ENCODE measurements at regions not wholly inside any gene's neighbourhood (a gene's known extent, or its start where the extent isn't known, plus 50 kb on each side); places are given as distances from the start of the nearest gene placed in this dataset.

DNA sequence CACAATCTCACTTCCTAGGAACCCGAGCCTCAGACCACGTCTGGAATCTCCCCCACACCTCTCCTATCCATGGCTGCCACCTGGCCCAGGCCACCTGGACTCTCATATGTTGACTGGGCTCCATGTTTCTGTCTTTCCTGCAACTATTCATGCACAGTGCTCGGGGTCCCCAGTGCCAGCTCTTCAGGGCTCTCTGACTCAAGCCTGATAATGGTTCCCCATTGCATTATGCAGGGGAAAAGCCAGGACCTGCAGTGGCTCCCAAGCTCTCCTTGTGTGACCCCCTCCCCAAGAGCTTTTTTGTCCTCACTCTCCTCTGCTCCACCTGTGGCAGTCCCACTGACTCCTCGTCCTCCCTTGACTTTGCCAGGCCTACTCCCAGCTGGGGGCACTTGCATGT, 417.6 kb downstream of the NPHP4 start:
- TF ChIP-seq FOXK2 (IDR thresholded peaks at IDR 0.05) (no peak), FOXA1 (IDR thresholded peaks at IDR 0.05) (no peak), BHLHE40 (IDR thresholded peaks at IDR 0.05; ENCODE audit: borderline replicate concordance) (no peak), SUZ12 (IDR thresholded peaks at IDR 0.05) (no peak), NFRKB (IDR thresholded peaks at IDR 0.05) (no peak), FOXM1 (IDR thresholded peaks at IDR 0.05; ENCODE audit: borderline replicate concordance) (no peak), CTBP1 (IDR thresholded peaks at IDR 0.05; ENCODE audit: borderline replicate concordance) (no peak), LEF1 (IDR thresholded peaks at IDR 0.05; ENCODE audit: borderline replicate concordance) (no peak), ZNF384 (IDR thresholded peaks at IDR 0.05) (no peak), L3MBTL2 (conservative IDR thresholded peaks at IDR 0.05) (no peak), ARNT (IDR thresholded peaks at IDR 0.05) (no peak)
- no peak for DNase-seq (ENCODE audit: extremely low spot score)
- POLR2A ChIA-PET = no interaction called here
- CTCF ChIA-PET = no interaction called here

DNA sequence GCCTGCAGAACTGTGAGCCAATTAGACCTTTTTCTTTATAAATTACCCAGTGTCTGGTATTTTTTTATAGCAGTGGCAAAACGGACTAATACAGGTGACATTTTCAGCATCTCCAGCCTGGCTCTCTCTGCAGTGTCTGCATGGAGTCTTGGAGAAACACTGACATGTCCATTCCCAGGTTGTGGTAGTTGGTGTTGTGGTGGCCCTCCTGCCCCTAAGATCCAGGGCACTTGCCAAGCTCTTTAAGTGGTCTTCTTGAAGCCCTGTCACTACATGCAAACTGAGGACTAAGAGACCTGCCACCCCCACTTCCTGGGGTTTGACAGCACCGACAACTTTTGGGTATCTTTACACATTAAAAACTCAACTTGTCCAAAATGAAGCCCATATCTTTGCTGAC, 419.4 kb downstream of the NPHP4 start:
- POLR2A ChIA-PET = no interaction called here
- CTCF ChIA-PET = no interaction called here
- TF ChIP-seq ZNF384 (IDR thresholded peaks at IDR 0.05) = no peak
- no peak for TF ChIP-seq FOXK2 (IDR thresholded peaks at IDR 0.05)
- no peak for TF ChIP-seq FOXA1 (IDR thresholded peaks at IDR 0.05)
- TF ChIP-seq SUZ12 (IDR thresholded peaks at IDR 0.05) = no peak
- DNase-seq (ENCODE audit: extremely low spot score) = no peak

DNA sequence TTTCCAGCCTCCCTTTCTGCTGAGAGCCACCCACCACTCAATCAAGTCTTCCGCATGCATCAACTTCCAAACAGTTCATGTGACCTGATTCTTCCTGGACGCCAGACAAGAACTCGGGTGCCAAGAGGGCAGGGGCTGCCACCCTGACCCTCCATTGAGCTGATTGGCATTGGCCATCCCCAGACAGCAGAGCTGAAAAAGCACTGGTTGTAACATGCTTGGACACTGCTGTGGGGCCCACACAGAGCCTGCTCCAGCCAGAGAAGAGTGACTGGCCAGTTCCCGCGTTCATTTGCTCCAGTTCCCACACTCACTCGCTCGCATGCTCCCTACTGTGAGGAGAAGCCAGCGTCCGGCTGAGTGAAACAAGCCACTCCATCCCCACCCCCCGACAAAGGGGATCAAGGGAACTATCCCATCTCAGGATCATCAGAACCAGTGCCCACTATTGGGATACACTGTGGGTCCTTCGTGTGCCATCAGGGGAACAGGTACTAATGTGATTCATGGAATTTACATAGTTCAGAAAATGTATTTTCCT, 420.3 kb downstream of the NPHP4 start:
- DNase-seq (ENCODE audit: extremely low spot score) = no peak
- CTCF ChIA-PET = no interaction called here
- POLR2A ChIA-PET = no interaction called here
- TF ChIP-seq, protein P1, sequence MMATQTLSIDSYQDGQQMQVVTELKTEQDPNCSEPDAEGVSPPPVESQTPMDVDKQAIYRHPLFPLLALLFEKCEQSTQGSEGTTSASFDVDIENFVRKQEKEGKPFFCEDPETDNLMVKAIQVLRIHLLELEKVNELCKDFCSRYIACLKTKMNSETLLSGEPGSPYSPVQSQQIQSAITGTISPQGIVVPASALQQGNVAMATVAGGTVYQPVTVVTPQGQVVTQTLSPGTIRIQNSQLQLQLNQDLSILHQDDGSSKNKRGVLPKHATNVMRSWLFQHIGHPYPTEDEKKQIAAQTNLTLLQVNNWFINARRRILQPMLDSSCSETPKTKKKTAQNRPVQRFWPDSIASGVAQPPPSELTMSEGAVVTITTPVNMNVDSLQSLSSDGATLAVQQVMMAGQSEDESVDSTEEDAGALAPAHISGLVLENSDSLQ (IDR thresholded peaks at IDR 0.05) = no peak
- TF ChIP-seq ELF4 (IDR thresholded peaks at IDR 0.05) (no peak), HDGF (IDR thresholded peaks at IDR 0.05; ENCODE audit: borderline replicate concordance) (no peak), ZNF384 (IDR thresholded peaks at IDR 0.05) (no peak), FOXM1 (IDR thresholded peaks at IDR 0.05; ENCODE audit: borderline replicate concordance) (no peak), SUZ12 (IDR thresholded peaks at IDR 0.05) (no peak), SP1 (IDR thresholded peaks at IDR 0.05) (no peak), TARDBP (IDR thresholded peaks at IDR 0.05) (no peak), LEF1 (IDR thresholded peaks at IDR 0.05; ENCODE audit: borderline replicate concordance) (no peak)

DNA sequence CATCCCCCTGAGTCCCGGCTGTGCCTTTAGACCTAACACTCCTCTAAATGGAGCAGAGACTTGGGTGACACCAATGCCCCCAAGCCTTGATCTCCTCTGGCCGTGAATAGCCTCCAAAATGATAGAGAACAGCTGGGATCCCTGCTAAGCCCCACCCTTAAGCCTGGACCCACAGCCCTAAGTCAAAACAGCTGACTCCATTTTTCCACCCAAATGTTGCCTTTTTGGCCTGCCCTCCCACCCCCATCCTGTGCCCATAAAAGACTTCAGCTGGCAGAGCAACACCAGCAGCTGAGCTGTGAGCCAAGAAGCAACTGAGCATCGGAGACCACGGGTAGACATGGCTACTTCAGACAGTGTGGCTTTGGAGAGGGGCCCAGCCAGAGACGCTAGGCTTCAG, 420.8 kb downstream of the NPHP4 start:
- TF ChIP-seq, protein P1 (IDR thresholded peaks at IDR 0.05) = no peak
- TF ChIP-seq ELF4 (IDR thresholded peaks at IDR 0.05) (no peak), BHLHE40 (IDR thresholded peaks at IDR 0.05; ENCODE audit: borderline replicate concordance) (no peak), FOXA1 (IDR thresholded peaks at IDR 0.05) (no peak), FOXK2 (IDR thresholded peaks at IDR 0.05) (no peak), SP1 (IDR thresholded peaks at IDR 0.05) (no peak), L3MBTL2 (conservative IDR thresholded peaks at IDR 0.05) (no peak), HDGF (IDR thresholded peaks at IDR 0.05; ENCODE audit: borderline replicate concordance) (no peak), SUZ12 (IDR thresholded peaks at IDR 0.05) (no peak), LEF1 (IDR thresholded peaks at IDR 0.05; ENCODE audit: borderline replicate concordance) (no peak), CTBP1 (IDR thresholded peaks at IDR 0.05; ENCODE audit: borderline replicate concordance) (no peak), ARNT (IDR thresholded peaks at IDR 0.05) (no peak), TARDBP (IDR thresholded peaks at IDR 0.05) (no peak), ZNF384 (IDR thresholded peaks at IDR 0.05) (no peak), NFRKB (IDR thresholded peaks at IDR 0.05) (no peak), FOXM1 (IDR thresholded peaks at IDR 0.05; ENCODE audit: borderline replicate concordance) (no peak)
- ChIA-PET POLR2A (no interaction called here), CTCF (no interaction called here)
- no peak for DNase-seq (ENCODE audit: extremely low spot score)

DNA sequence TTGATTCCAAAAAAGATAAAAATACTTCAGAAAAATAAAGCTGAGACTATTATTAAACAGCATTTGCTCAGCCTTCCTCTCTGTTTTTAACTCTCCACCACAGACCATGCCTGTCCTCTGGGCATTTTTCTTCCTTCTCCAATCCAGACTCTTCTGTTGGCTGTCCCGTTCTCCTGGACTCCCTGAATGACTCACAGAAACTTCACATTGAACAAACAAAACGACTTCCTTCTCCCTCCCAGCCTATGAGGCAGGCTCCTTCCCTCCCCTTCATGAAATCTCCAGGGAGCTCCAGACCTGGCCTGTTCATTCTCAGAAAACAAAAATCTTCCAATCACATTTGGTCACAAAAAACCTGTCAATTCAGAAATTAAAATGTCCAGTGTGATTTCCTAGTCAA, 421.3 kb downstream of the NPHP4 start:
- TF ChIP-seq FOXK2 (IDR thresholded peaks at IDR 0.05) (no peak), ZNF384 (IDR thresholded peaks at IDR 0.05) (no peak), ELF4 (IDR thresholded peaks at IDR 0.05) (no peak), FOXA1 (IDR thresholded peaks at IDR 0.05) (no peak), HDGF (IDR thresholded peaks at IDR 0.05; ENCODE audit: borderline replicate concordance) (no peak), ARNT (IDR thresholded peaks at IDR 0.05) (no peak), L3MBTL2 (conservative IDR thresholded peaks at IDR 0.05) (no peak), BHLHE40 (IDR thresholded peaks at IDR 0.05; ENCODE audit: borderline replicate concordance) (no peak), SP1 (IDR thresholded peaks at IDR 0.05) (no peak), CTBP1 (IDR thresholded peaks at IDR 0.05; ENCODE audit: borderline replicate concordance) (no peak)
- no peak for DNase-seq (ENCODE audit: extremely low spot score)
- ChIA-PET CTCF (no interaction called here), POLR2A (no interaction called here)

DNA sequence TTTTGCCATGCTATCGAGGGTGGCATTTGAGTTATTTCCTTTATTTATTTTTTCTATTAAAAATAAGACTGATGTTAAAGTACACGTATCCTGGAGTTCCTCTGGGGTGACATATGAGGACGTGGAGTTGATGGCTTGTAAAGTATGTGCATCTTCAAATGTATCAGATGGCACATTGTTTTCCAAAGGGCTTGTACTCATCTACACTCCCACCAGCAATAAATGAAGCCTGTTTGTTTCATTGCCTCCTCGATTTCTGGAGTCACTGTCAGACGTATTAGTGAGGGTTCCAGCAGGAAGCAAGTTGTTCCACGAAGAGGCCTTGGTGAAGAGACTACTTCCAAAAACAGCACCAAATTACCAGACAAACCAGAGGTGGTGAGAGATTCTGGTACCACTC, 423.9 kb downstream of the NPHP4 start:
- POLR2A ChIA-PET = no interaction called here
- TF ChIP-seq, protein P1 (IDR thresholded peaks at IDR 0.05) = no peak
- TF ChIP-seq LEF1 (IDR thresholded peaks at IDR 0.05; ENCODE audit: borderline replicate concordance) (no peak), SUZ12 (IDR thresholded peaks at IDR 0.05) (no peak), L3MBTL2 (conservative IDR thresholded peaks at IDR 0.05) (no peak), HDGF (IDR thresholded peaks at IDR 0.05; ENCODE audit: borderline replicate concordance) (no peak)
- CTCF ChIA-PET = no interaction called here
- no peak for DNase-seq (ENCODE audit: extremely low spot score)

DNA sequence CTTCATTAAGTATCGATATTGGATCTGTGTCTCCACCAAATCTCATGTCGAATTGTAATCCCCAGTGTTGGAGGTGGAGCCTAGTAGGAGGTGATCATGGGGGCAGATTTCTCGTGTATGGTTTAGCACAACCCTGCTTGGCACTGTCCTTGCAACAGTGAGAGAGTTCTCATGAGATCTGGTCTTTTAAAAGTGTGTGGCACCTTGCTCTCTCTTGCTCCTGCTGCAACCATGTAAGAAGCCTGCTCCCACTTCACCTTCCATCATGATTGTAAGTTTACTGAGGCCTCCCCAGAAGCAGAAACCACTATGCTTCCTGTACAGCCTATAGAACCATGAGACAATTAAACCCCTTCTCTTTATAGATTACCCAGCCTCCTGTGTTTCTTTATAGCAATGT, 424.4 kb downstream of the NPHP4 start:
- ChIA-PET POLR2A (no interaction called here), CTCF (no interaction called here)

More for the DNA sequence above, 424.4 kb downstream of the NPHP4 start:
- DNase-seq (ENCODE audit: extremely low spot score) = no peak
- TF ChIP-seq ARNT (IDR thresholded peaks at IDR 0.05) = no peak
- no peak for TF ChIP-seq L3MBTL2 (conservative IDR thresholded peaks at IDR 0.05)
- no peak for TF ChIP-seq CTBP1 (IDR thresholded peaks at IDR 0.05; ENCODE audit: borderline replicate concordance)

Measured in HEK293T (cell line).